ENCODE measurements at regions not wholly inside any gene's neighbourhood (a gene's known extent, or its start where the extent isn't known, plus 50 kb on each side); places are given as distances from the start of the nearest gene placed in this dataset.
"Not testable (repeated sequence)": the region's sequence is repeated elsewhere in the genome, so short reads cannot be mapped to it uniquely, and the experiment has no call there.

DNA sequence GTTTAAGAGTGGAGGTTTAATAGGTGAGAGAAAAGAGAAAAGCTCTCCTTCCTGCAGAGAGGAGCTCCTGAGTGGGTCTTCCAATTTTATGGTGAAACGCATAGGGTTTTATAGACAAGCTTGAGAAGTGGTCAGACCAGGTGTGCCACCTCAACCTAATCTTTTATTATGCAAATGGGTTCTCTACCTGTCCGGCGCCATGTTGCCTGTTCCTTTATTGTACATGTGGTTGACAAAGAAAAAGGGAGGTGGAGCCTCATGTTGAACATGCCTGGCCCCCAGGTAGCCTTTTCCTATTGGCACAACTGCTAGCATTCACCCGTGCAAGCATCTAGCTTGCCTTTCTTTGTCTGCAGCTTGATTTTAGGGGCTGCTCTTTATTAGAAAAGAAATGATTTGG, 115.9 kb upstream of the F13A1 start:
- ATAC-seq (no peak), DNase-seq (ENCODE audit: low spot score) (no peak)
- Mint-ChIP-seq H3K9me3 (peaks cover 4% of the 10 kb centered on the region), H3K4me1 (ENCODE audit: low read depth in 2 of 2) (no peaks in the 10 kb centered on the region), H3K27ac (no peak overlapping the region), H3K27me3 (peaks cover 19 to 38% of the 10 kb centered on the region in 2 donors), H3K36me3 (peaks cover 5% of the 10 kb centered on the region), H3K4me3 (no peak overlapping the region)

DNA sequence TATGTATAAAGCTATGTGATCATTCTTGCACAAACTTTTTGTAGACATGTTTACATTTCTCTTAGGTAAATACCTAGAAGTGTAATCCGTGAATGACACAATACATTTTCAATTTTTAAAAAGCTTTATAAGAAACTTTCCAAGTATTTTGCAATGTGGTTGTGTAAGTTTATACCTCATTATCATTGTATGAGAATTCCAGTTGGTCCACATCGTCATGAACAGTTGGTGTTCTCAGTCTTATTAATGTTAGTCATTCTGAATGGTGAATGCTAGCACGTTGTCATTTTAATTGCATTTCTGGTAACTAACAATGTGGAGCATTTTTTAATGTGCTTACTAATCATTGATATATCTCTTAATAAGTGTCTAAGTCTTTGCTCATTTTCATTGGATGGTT, 116.5 kb upstream of the F13A1 start:
- H3K27me3 Mint-ChIP-seq: peaks cover 19 to 43% of the 10 kb centered on the region in 2 donors
- ATAC-seq: no peak
- peaks cover 4% of the 10 kb centered on the region for H3K9me3 Mint-ChIP-seq
- no peak overlapping the region for H3K4me3 Mint-ChIP-seq
- H3K36me3 Mint-ChIP-seq: peaks cover 5% of the 10 kb centered on the region
- no peaks in the 10 kb centered on the region for H3K4me1 Mint-ChIP-seq (ENCODE audit: low read depth in 2 of 2)
- DNase-seq (ENCODE audit: low spot score): no peak
- no peak overlapping the region for H3K27ac Mint-ChIP-seq

- Mint-ChIP-seq H3K4me3 (no peak overlapping the region), H3K27ac (no peak overlapping the region), H3K9me3 (peaks cover 4% of the 10 kb centered on the region), H3K4me1 (ENCODE audit: low read depth in 2 of 2) (no peaks in the 10 kb centered on the region), H3K36me3 (peaks cover 5% of the 10 kb centered on the region), H3K27me3 (peaks cover 17 to 37% of the 10 kb centered on the region in 2 donors)
- no peak for ATAC-seq
- no peak for DNase-seq (ENCODE audit: low spot score)
Observed at GRCh38 chr6:6438286-6438685, 117.8 kb upstream of the F13A1 start.

- DNase-seq (ENCODE audit: low spot score) (no peak), ATAC-seq (no peak)
- H3K36me3 Mint-ChIP-seq: peaks cover 5% of the 10 kb centered on the region
- no peak overlapping the region for H3K27ac Mint-ChIP-seq
- peaks cover 23 to 46% of the 10 kb centered on the region in 2 donors for H3K27me3 Mint-ChIP-seq
- no peaks in the 10 kb centered on the region for H3K4me1 Mint-ChIP-seq (ENCODE audit: low read depth in 2 of 2)
- peaks cover 4% of the 10 kb centered on the region for H3K9me3 Mint-ChIP-seq
- H3K4me3 Mint-ChIP-seq: no peak overlapping the region
Observed at GRCh38 chr6:6439778-6440177, 119.3 kb upstream of the F13A1 start.

DNA sequence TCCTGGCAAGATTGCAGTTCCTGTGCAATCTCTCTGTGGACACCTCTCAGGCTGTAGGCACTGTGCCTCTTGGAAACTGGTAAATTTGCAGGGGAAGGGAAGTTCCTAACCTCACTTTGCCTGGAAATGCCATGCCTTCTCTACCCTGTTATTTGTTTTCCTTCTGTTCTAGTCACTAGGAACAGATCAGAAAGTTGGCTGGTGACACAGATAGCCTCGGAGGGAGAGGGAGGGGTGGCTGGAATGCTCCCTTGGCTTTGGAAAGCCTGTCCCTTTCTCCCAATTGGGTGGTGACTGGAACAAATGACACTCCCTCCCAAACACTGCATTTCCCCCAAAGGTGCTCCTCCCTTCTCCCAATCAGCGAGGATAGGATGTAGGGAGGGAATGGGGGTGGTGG, 131.5 kb upstream of the F13A1 start:
- no peak overlapping the region for H3K4me3 Mint-ChIP-seq
- no peak for ATAC-seq
- H3K4me1 Mint-ChIP-seq (ENCODE audit: low read depth in 2 of 2): no peaks in the 10 kb centered on the region
- no peaks in the 10 kb centered on the region for H3K9me3 Mint-ChIP-seq
- H3K36me3 Mint-ChIP-seq: no peaks in the 10 kb centered on the region
- DNase-seq (ENCODE audit: low spot score): no peak
- H3K27ac Mint-ChIP-seq: no peak overlapping the region
- H3K27me3 Mint-ChIP-seq: peaks cover 20 to 51% of the 10 kb centered on the region in 2 donors

DNA sequence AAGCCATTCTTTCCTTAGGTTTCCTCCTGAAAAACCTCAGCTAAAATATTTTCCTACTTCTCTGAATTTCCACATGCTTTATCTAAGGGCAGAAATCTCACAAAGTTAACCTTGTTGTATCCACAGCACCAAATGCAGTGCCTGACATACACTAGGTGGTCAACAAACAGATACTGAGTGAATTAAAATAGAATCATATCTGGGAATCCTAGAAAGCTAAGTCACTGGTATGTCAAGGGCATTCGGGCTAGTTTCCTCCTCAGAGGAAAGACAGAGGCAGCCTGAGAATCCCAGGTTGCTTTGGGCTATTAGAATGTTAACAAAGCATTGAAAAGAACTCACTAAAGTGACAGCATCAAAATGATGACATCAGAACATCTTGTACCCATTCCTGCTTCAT, 132.7 kb upstream of the F13A1 start:
- H3K4me3 Mint-ChIP-seq: no peak overlapping the region
- H3K27me3 Mint-ChIP-seq: peaks cover 22 to 52% of the 10 kb centered on the region in 2 donors
- H3K27ac Mint-ChIP-seq: no peak overlapping the region
- DNase-seq (ENCODE audit: low spot score): no peak
- H3K36me3 Mint-ChIP-seq: no peaks in the 10 kb centered on the region
- ATAC-seq: no peak
- H3K4me1 Mint-ChIP-seq (ENCODE audit: low read depth in 2 of 2): no peaks in the 10 kb centered on the region
- no peaks in the 10 kb centered on the region for H3K9me3 Mint-ChIP-seq

- H3K4me3 Mint-ChIP-seq: no peak overlapping the region
- H3K9me3 Mint-ChIP-seq: no peaks in the 10 kb centered on the region
- H3K27me3 Mint-ChIP-seq: peaks cover 28 to 58% of the 10 kb centered on the region in 2 donors
- no peak for DNase-seq (ENCODE audit: low spot score)
- no peak overlapping the region for H3K27ac Mint-ChIP-seq
- no peak for ATAC-seq
- no peaks in the 10 kb centered on the region for H3K36me3 Mint-ChIP-seq
- H3K4me1 Mint-ChIP-seq (ENCODE audit: low read depth in 2 of 2): no peaks in the 10 kb centered on the region
Observed at GRCh38 chr6:6455272-6455671, 133.2 kb upstream of the LY86 start.

DNA sequence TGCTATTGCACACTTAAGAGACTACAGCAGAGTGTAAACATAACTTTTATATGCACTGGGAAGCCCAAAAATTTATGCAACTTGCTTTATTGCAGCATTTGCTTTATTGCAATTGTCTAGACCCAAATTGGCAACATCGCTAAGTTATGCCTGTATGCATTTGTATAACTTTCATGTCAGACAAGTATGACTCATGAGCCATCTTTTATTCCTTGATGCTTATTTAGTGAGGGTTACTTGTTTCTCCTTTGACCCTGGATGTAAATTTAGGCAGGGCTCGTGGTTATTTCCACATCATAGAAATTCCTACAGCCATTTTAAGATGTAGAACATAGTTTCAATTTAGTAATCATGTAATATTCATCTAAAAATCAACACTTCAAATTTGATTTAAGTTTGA, 130.3 kb upstream of the LY86 start:
- H3K4me3 Mint-ChIP-seq: no peak overlapping the region
- no peak overlapping the region for H3K27ac Mint-ChIP-seq
- no peaks in the 10 kb centered on the region for H3K36me3 Mint-ChIP-seq
- DNase-seq (ENCODE audit: low spot score) (no peak), ATAC-seq (no peak)
- no peaks in the 10 kb centered on the region for H3K4me1 Mint-ChIP-seq (ENCODE audit: low read depth in 2 of 2)
- H3K9me3 Mint-ChIP-seq: no peaks in the 10 kb centered on the region
- peaks cover 34 to 63% of the 10 kb centered on the region in 2 donors for H3K27me3 Mint-ChIP-seq

DNA sequence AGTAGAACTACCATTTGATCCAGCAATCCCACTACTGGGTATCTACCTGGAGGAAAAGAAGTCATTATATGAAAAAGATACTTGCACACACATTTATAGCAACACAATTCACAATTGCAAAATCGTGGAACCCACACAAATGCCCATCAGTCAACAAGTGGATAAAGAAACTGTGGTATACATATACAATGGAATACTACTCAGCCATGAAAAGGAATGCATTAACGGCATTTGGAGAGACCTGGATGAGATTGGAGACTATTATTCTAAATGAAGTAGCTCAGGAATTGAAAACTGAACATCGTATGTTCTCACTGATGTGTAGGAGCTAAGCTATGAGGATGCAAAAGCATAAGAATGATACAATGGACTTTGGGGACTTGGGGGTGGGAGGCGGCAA, 128.6 kb upstream of the LY86 start:
- H3K9me3 Mint-ChIP-seq; H3K27ac Mint-ChIP-seq; H3K4me3 Mint-ChIP-seq; H3K36me3 Mint-ChIP-seq; DNase-seq (ENCODE audit: low spot score); H3K4me1 Mint-ChIP-seq (ENCODE audit: low read depth in 2 of 2); ATAC-seq: not testable (repeated sequence)
- peaks cover 37 to 63% of the 10 kb centered on the region in 2 donors for H3K27me3 Mint-ChIP-seq

GRCh38 chr6:6460416-6460815, 128.1 kb upstream of the LY86 start:
- H3K27me3 Mint-ChIP-seq: peaks cover 39 to 61% of the 10 kb centered on the region in 2 donors
- no peaks in the 10 kb centered on the region for H3K9me3 Mint-ChIP-seq
- no peaks in the 10 kb centered on the region for H3K36me3 Mint-ChIP-seq
- no peak overlapping the region for H3K27ac Mint-ChIP-seq
- DNase-seq (ENCODE audit: low spot score) (no peak), ATAC-seq (no peak)
- no peak overlapping the region for H3K4me3 Mint-ChIP-seq
- H3K4me1 Mint-ChIP-seq (ENCODE audit: low read depth in 2 of 2): no peaks in the 10 kb centered on the region

GRCh38 chr6:6461138-6461537, 127.4 kb upstream of the LY86 start:
- no peaks in the 10 kb centered on the region for H3K36me3 Mint-ChIP-seq
- no peaks in the 10 kb centered on the region for H3K4me1 Mint-ChIP-seq (ENCODE audit: low read depth in 2 of 2)
- ATAC-seq (no peak), DNase-seq (ENCODE audit: low spot score) (no peak)
- H3K9me3 Mint-ChIP-seq: no peaks in the 10 kb centered on the region
- peaks cover 38 to 61% of the 10 kb centered on the region in 2 donors for H3K27me3 Mint-ChIP-seq
- H3K4me3 Mint-ChIP-seq: no peak overlapping the region
- no peak overlapping the region for H3K27ac Mint-ChIP-seq

- DNase-seq (ENCODE audit: low spot score) (no peak), ATAC-seq (no peak)
- Mint-ChIP-seq H3K27me3 (peaks cover 31 to 52% of the 10 kb centered on the region in 2 donors), H3K36me3 (no peaks in the 10 kb centered on the region), H3K27ac (no peak overlapping the region), H3K4me3 (no peak overlapping the region), H3K4me1 (ENCODE audit: low read depth in 2 of 2) (no peaks in the 10 kb centered on the region), H3K9me3 (no peaks in the 10 kb centered on the region)
Observed at GRCh38 chr6:6466967-6467761, 121.4 kb upstream of the LY86 start.

- Mint-ChIP-seq H3K36me3 (no peaks in the 10 kb centered on the region), H3K9me3 (no peaks in the 10 kb centered on the region), H3K4me3 (no peak overlapping the region), H3K4me1 (ENCODE audit: low read depth in 2 of 2) (no peaks in the 10 kb centered on the region), H3K27me3 (peaks cover 22 to 38% of the 10 kb centered on the region in 2 donors), H3K27ac (no peak overlapping the region)
- DNase-seq (ENCODE audit: low spot score): no peak
- ATAC-seq: no peak
Observed at GRCh38 chr6:6469074-6469473, 119.4 kb upstream of the LY86 start.

- H3K4me3 Mint-ChIP-seq: no peak overlapping the region
- H3K27ac Mint-ChIP-seq: no peak overlapping the region
- no peak for ATAC-seq
- H3K4me1 Mint-ChIP-seq (ENCODE audit: low read depth in 2 of 2): no peaks in the 10 kb centered on the region
- H3K9me3 Mint-ChIP-seq: no peaks in the 10 kb centered on the region
- peaks cover 18 to 28% of the 10 kb centered on the region in 2 donors for H3K27me3 Mint-ChIP-seq
- H3K36me3 Mint-ChIP-seq: no peaks in the 10 kb centered on the region
- DNase-seq (ENCODE audit: low spot score): no peak
Observed at GRCh38 chr6:6470123-6470522, 118.4 kb upstream of the LY86 start.

GRCh38 chr6:6471276-6471675, 117.2 kb upstream of the LY86 start:
- H3K27ac Mint-ChIP-seq: no peak overlapping the region
- H3K9me3 Mint-ChIP-seq: no peaks in the 10 kb centered on the region
- DNase-seq (ENCODE audit: low spot score) (no peak), ATAC-seq (no peak)
- no peak overlapping the region for H3K4me3 Mint-ChIP-seq
- H3K4me1 Mint-ChIP-seq (ENCODE audit: low read depth in 2 of 2): no peaks in the 10 kb centered on the region
- no peaks in the 10 kb centered on the region for H3K36me3 Mint-ChIP-seq
- peaks cover 16 to 23% of the 10 kb centered on the region in 2 donors for H3K27me3 Mint-ChIP-seq

Data from natural killer cell treated with Interleukin-12 subunit alpha and Interleukin-12 subunit beta and Interleukin-15 and Interleukin-18, amount 100 ng/mL, for 72 hours (primary cell).